Suprapubic skin (tissue), 4 donors: ENCODE measurements at regions not wholly inside any gene's neighbourhood (a gene's known extent, or its start where the extent isn't known, plus 50 kb on each side); places are given as distances from the start of the nearest gene placed in this dataset.

ENCODE experiments used
- CTCF ChIP-seq, 2 donors: fragments of 200-600 bp in 1 of 2; fragments of 450-650 bp in 1 of 2; sonication (generic) in 1 of 2; IDR thresholded peaks; one replicate each; pipeline ENCODE4 v1.5.1; 2016 to 2019; ENCODE audit warnings: antibody characterized with exemption in 2 of 2, mild to moderate bottlenecking in 1 of 2, moderate library complexity in 1 of 2
- EP300 ChIP-seq: sonication (generic); formaldehyde crosslinking; IDR thresholded peaks from one replicate; pipeline ENCODE4 v1.6.1; 2017; ENCODE audit warnings: antibody characterized with exemption
- POLR2A ChIP-seq, 2 donors: fragments of 450-650 bp; IDR thresholded peaks; one replicate each; pipeline ENCODE4 v1.6.1; 2017; ENCODE audit warnings: antibody characterized with exemption in 2 of 2, mild to moderate bottlenecking in 2 of 2, moderate library complexity in 2 of 2
- POLR2AphosphoS5 ChIP-seq, 3 donors: sonication (generic); formaldehyde crosslinking; IDR thresholded peaks; one replicate each; pipeline ENCODE4 v1.6.1; 2017; ENCODE audit warnings: antibody characterized with exemption in 3 of 3

DNA sequence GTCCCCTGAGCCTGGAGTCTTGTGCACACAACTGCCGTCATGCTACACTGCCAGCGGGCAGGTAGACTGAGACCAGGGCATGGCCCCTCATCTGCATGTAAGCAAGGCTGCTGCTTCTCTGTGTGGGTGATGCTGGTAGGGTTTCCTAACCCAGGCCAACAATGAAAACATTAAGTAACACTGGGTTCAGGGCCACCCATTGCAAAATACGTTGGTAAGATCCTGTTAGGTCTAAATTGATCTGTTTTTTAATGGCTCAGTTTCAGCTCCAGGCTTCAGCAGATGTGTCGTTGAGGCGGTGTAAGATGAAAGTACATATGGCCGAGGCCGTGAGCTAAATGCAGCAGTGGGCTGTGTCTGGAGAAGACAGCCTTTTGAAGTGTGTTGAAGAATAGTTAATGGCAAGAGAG is 383.4 kb downstream of the IRS2 start:
- TF ChIP-seq CTCF (IDR thresholded peaks at IDR 0.05) (no peak), EP300 (no peak), POLR2A (IDR thresholded peaks at IDR 0.05) (no peak), POLR2AphosphoS5 (IDR thresholded peaks at IDR 0.05) (no peak)
